LNCaP clone FGC (cell line): ENCODE measurements at regions not wholly inside any gene's neighbourhood (a gene's known extent, or its start where the extent isn't known, plus 50 kb on each side); places are given as distances from the start of the nearest gene placed in this dataset.
"Not testable (repeated sequence)": the region's sequence is repeated elsewhere in the genome, so short reads cannot be mapped to it uniquely, and the experiment has no call there.

Experiments used
- DNase-seq: peaks from one replicate; pipeline ENCODE4 v3.0.0-alpha.2; 2011; ENCODE audit warnings: low read depth
- H3K4me3 ChIP-seq: 2 replicates; pipeline ENCODE4 v1.5.1; 2011; ENCODE audit warnings: mild to moderate bottlenecking, low read depth, low read length, control low read depth
- CTCF ChIP-seq: IDR thresholded peaks from 2 replicates; pipeline ENCODE4 v1.5.1; 2012; ENCODE audit warnings: mild to moderate bottlenecking; ENCODE audit not compliant: control insufficient read depth, insufficient read depth; ENCODE audit errors: extremely low read depth

GRCh38 chr7:81482600-81483186 lies 287.2 kb downstream of the HGF start:
- DNase-seq, result no peak
- peak; percentile 51 for TF ChIP-seq CTCF

GRCh38 chr7:81478664-81479063 lies 291.2 kb downstream of the HGF start:
- no peak for DNase-seq
- TF ChIP-seq CTCF, result no peak
- H3K4me3 ChIP-seq, result no peak overlapping the region

More at GRCh38 chr7:81482600-81483186, 287.2 kb downstream of the HGF start:
- no peak overlapping the region for H3K4me3 ChIP-seq

GRCh38 chr7:81478201-81478600 lies 291.6 kb downstream of the HGF start:
- not testable (repeated sequence) for H3K4me3 ChIP-seq, DNase-seq

GRCh38 chr7:81473236-81473635 lies 296.6 kb downstream of the HGF start:
- no peak overlapping the region for H3K4me3 ChIP-seq
- DNase-seq, result no peak
- no peak for TF ChIP-seq CTCF

- no peak overlapping the region for H3K4me3 ChIP-seq
- no peak for DNase-seq
- no peak for TF ChIP-seq CTCF
These were observed 299.0 kb downstream of the HGF start for GRCh38 chr7:81470724-81471379.

GRCh38 chr7:81469869-81470723 lies 299.8 kb downstream of the HGF start:
- no peak overlapping the region for H3K4me3 ChIP-seq
- no peak for DNase-seq
- peak; percentile 90 for TF ChIP-seq CTCF

GRCh38 chr7:81469153-81469868 lies 300.5 kb downstream of the HGF start:
- no peak for DNase-seq
- H3K4me3 ChIP-seq, result no peak overlapping the region
- no peak for TF ChIP-seq CTCF
